Fibroblast of the conjunctiva (primary cell): ENCODE measurements at regions not wholly inside any gene's neighbourhood (a gene's known extent, or its start where the extent isn't known, plus 50 kb on each side); places are given as distances from the start of the nearest gene placed in this dataset.

ENCODE experiments used
- DNase-seq: peaks from one replicate; pipeline ENCODE4 v3.0.0-alpha.2; 2010; ENCODE audit warnings: low read depth

DNA sequence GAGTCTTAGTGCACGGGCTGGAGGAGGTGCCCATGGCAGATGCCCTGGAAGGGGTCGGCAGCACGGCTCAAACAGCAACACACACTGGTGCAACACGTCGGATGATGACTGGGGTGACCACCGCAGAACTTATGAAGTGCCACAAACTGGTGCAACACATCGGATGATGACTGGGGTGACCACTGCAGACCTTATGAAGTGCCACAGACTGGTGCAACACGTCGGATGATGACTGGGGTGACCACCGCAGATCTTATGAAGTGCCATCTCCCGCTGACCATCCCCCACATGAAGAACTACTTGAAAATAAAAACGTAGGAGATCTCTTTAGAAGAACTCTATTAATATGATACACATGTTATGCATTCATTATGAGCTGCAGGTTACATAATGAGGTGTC lies 218.3 kb downstream of the TBXT start:
- no peak for DNase-seq

- no peak for DNase-seq
Measured at GRCh38 chr6:165944002-165944466, 223.6 kb downstream of the TBXT start.

- DNase-seq = no peak
Measured at GRCh38 chr6:165941786-165942185, 225.9 kb downstream of the TBXT start.

GRCh38 chr6:165941249-165941775 lies 226.3 kb downstream of the TBXT start:
- DNase-seq = no peak

DNA sequence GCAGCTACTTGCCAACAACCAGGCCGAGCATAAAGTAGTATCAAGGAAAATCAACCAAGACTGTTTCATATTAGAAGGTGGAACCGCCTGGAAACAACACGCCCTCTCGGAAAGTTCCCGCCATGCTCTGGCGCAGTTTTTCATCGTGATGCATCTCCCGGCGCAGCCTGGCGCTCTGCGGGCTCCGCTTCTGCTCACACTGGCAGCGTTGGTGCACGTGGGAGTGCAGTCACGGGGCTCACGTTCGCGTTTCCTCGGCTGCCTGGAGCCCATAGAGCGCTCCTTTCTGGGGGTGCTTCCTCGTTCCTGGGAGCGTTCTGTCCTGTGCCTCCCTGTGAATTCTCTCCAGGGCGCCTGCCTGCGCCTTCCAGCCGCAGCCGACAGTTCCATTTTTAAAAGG lies 227.3 kb downstream of the TBXT start:
- no peak for DNase-seq

DNA sequence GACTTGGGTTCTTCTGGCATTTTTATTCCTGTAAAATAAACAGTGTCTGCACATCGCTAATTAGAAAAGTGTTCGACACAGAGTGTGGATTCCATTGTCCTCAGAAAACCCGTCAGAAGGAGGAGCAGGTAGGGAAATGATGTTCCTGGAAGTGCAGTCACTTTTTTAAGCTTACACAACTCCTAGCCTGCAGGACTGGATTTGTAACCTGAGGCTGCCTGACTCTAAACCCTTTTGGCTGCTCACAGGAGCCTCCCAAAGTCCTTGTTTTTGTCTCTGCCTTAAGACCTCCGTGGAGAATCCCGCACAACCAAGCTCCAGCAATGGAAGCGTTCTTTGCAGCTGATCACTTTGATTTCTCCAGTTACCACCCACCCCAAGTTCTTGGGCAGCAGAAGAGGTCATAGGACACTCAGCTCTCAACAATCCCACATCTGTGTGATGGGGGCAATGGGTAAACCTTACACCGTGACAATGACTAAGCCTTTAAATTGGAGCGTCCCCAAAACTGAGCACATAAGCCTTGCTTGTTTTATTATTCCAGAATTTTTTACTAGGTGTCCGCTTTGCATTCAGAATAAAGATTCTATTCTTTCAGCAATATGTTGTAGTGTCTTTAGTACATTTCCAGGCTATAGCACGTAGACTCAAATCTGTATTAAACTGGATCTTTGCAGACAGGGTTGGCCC lies 227.9 kb downstream of the TBXT start:
- no peak for DNase-seq

- no peak for DNase-seq
Measured at GRCh38 chr6:165939047-165939446, 228.6 kb downstream of the TBXT start.

GRCh38 chr6:165937564-165938358 lies 229.9 kb downstream of the TBXT start:
- no peak for DNase-seq

- no peak for DNase-seq
Measured at GRCh38 chr6:165936660-165937059, 231.0 kb downstream of the TBXT start.

GRCh38 chr6:165936096-165936495 lies 231.6 kb downstream of the TBXT start:
- DNase-seq = no peak

- DNase-seq = no peak
Measured at GRCh38 chr6:165931675-165932074, 236.0 kb downstream of the TBXT start.

GRCh38 chr6:165930668-165931214 lies 236.9 kb downstream of the TBXT start:
- no peak for DNase-seq

GRCh38 chr6:165929607-165930006 lies 238.0 kb downstream of the TBXT start:
- no peak for DNase-seq

DNA sequence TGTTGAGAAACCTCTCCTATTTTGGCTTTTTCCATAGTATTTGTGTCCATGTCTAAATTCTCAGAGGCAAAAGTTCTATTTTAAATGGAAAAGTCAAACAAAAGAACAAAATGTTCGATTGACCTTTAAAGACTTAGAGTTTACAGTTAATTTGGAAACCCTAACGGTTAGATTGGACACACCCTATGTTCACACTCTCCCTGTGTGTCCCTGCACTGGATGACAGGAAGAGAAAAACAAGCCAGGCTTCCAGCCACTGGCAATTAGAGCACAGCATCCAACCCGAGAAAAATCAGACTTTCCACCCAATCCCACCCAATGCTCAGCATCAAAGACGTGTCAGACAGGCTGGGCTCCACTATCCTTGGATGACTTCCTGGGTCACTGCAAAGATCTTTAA lies 241.3 kb downstream of the TBXT start:
- no peak for DNase-seq

DNA sequence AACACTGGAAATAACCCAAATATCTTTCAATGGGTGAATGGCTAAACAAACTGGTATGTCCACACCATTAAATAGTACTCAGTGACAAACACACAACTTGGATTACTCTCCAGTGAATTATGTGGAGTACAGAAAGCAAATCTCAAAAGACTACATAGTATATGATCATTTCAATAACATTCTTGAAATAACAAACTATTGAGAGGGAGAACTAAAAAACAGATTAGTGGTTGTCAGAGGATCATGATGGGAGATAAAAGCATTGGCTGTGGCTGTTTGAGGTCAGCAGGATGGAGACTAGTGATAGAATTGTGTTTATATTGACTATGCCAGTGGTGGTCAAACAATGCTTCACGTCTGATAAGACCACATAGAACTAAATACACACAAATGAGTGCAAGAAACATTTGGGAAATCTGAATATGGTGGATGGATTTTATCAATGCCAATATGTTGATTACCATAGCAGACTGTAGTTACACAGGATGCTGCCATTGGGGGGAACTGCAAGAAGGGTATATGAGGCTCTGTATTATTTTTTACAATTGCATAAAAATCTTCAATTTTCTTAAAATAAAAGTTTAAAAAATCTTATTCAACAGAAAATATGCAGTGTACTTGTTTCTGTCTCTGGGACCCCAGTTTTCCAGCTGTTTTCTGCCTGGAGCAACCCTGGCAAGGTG lies 242.0 kb downstream of the TBXT start:
- DNase-seq = no peak

GRCh38 chr6:165922309-165922794 lies 245.3 kb downstream of the TBXT start:
- no peak for DNase-seq

- no peak for DNase-seq
Measured at GRCh38 chr6:165920896-165921671, 246.6 kb downstream of the TBXT start.

GRCh38 chr6:165917576-165917975 lies 250.1 kb downstream of the TBXT start:
- no peak for DNase-seq

DNA sequence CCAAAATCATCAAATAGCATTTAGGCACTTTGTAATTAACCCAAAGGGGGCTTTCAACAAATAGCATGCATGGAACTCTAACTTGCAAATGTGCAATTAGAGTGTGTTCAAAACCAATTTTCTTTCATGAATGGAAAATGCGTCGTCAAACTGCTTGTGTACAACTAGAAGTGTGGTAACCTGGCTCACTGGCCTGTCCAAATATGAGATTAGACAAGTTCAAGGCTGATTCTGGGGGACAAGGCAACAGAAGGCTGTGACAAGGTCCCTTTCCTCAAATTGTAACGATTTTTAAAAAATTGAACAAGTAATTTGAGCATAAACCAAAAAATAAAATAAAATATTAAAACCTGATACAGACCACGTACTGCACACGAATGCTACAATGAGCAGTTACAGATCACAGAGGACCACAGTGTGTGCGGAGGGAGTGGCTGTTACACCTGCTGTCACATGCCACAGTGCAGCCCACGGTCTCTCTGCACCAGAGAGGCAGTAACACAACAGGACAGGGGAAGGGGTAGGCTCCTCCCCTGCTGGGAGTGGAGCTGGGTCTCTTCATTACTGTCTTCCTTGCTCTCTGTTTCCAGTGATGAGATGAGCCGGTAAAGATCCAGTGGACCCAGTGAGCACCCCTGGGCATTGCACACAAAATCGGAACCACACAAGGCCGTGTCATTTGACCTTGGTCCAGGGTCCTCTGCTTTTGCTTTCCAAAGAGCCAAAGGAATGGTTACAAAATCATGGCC lies 252.2 kb upstream of the PDE10A start:
- no peak for DNase-seq

GRCh38 chr6:165913676-165914570 lies 250.9 kb upstream of the PDE10A start:
- DNase-seq = no peak
